ENCODE measurements at regions not wholly inside any gene's neighbourhood (a gene's known extent, or its start where the extent isn't known, plus 50 kb on each side); places are given as distances from the start of the nearest gene placed in this dataset.

- TF ChIP-seq CTCF (IDR thresholded peaks at IDR 0.05; ENCODE audit: insufficient read depth, low read length, poor library complexity, severe bottlenecking) (no peak), EZH2phosphoT487 (conservative IDR thresholded peaks at IDR 0.05; ENCODE audit: low read length) (no peak)
These were observed 464.7 kb upstream of the RORB start for GRCh38 chr9:74032421-74032820.

All from SU-DHL-6 (cell line).